Amniotic stem cell (primary cell): ENCODE measurements at regions not wholly inside any gene's neighbourhood (a gene's known extent, or its start where the extent isn't known, plus 50 kb on each side); places are given as distances from the start of the nearest gene placed in this dataset.
"Not testable (repeated sequence)": the region's sequence is repeated elsewhere in the genome, so short reads cannot be mapped to it uniquely, and the experiment has no call there.

Experiments
- DNase-seq: peaks from one replicate; lab custom pipeline; 2025; lab: John Stamatoyannopoulos, UW

GRCh38 chr18:46229641-46230040 lies 125.5 kb downstream of the HAUS1 start:
- DNase-seq, result not testable (repeated sequence)

GRCh38 chr18:46236156-46236555 lies 132.0 kb downstream of the HAUS1 start:
- DNase-seq, result no peak

GRCh38 chr18:46237891-46238290 lies 133.7 kb downstream of the HAUS1 start:
- DNase-seq, result no peak

GRCh38 chr18:46239549-46239948 lies 135.4 kb downstream of the HAUS1 start:
- no peak for DNase-seq

GRCh38 chr18:46239998-46240397 lies 135.8 kb downstream of the HAUS1 start:
- DNase-seq, result no peak

- DNase-seq, result not testable (repeated sequence)
Measured at GRCh38 chr18:46241393-46241792, 137.2 kb downstream of the HAUS1 start.

GRCh38 chr18:46242183-46242582 lies 138.0 kb downstream of the HAUS1 start:
- DNase-seq, result no peak

GRCh38 chr18:46243095-46243494 lies 138.9 kb downstream of the HAUS1 start:
- no peak for DNase-seq

- no peak for DNase-seq
Measured at GRCh38 chr18:46243673-46244072, 139.5 kb downstream of the HAUS1 start.

GRCh38 chr18:46246101-46246500 lies 141.9 kb downstream of the HAUS1 start:
- no peak for DNase-seq

- no peak for DNase-seq
Measured at GRCh38 chr18:46247942-46248341, 143.8 kb downstream of the HAUS1 start.

- peak; percentile 82 for DNase-seq
Measured at GRCh38 chr18:46250084-46250811, 146.1 kb downstream of the HAUS1 start.

- no peak for DNase-seq
Measured at GRCh38 chr18:46250812-46251173, 146.6 kb downstream of the HAUS1 start.

- DNase-seq, result no peak
Measured at GRCh38 chr18:46252759-46253158, 148.6 kb downstream of the HAUS1 start.

GRCh38 chr18:46253498-46253897 lies 149.3 kb downstream of the HAUS1 start:
- DNase-seq, result no peak

GRCh38 chr18:46256078-46256477 lies 151.9 kb downstream of the HAUS1 start:
- DNase-seq, result no peak

GRCh38 chr18:46257366-46257765 lies 153.2 kb downstream of the HAUS1 start:
- DNase-seq, result no peak

GRCh38 chr18:46260016-46260878 lies 156.1 kb downstream of the HAUS1 start:
- DNase-seq, result no peak

GRCh38 chr18:46260879-46261143 lies 156.6 kb downstream of the HAUS1 start:
- no peak for DNase-seq

- no peak for DNase-seq
Measured at GRCh38 chr18:46261799-46262198, 157.6 kb downstream of the HAUS1 start.

- DNase-seq, result no peak
Measured at GRCh38 chr18:46262856-46263255, 158.7 kb downstream of the HAUS1 start.

- no peak for DNase-seq
Measured at GRCh38 chr18:46264255-46264654, 160.1 kb downstream of the HAUS1 start.
